Neural cell (in vitro differentiated cells): ENCODE measurements at regions not wholly inside any gene's neighbourhood (a gene's known extent, or its start where the extent isn't known, plus 50 kb on each side); places are given as distances from the start of the nearest gene placed in this dataset.
"Not testable (repeated sequence)": the region's sequence is repeated elsewhere in the genome, so short reads cannot be mapped to it uniquely, and the experiment has no call there.

Experiments
- EP300 ChIP-seq: fragments of 450-650 bp; conservative IDR thresholded peaks from 2 replicates; pipeline ENCODE4 v1.6.1; 2014; ENCODE audit warnings: antibody characterized with exemption, mild to moderate bottlenecking, moderate library complexity; ENCODE audit not compliant: poor library complexity, severe bottlenecking
- EZH2 ChIP-seq: fragments of 200-600, 300-800 bp; shearing (Covaris generic), sonication (generic); IDR thresholded peaks from 2 replicates; pipeline ENCODE4 v1.6.1; 2014; ENCODE audit warnings: antibody characterized with exemption, low read length, borderline replicate concordance, mild to moderate bottlenecking; ENCODE audit not compliant: insufficient read depth, poor library complexity, severe bottlenecking
- MXI1 ChIP-seq: fragments of 450-650 bp; conservative IDR thresholded peaks from 2 replicates; pipeline ENCODE4 v1.6.1; 2014; ENCODE audit warnings: antibody characterized with exemption, mild to moderate bottlenecking; ENCODE audit not compliant: poor library complexity, severe bottlenecking
- POLR2AphosphoS5 ChIP-seq: IDR thresholded peaks from 2 replicates; pipeline ENCODE4 v1.6.1; 2012
- REST ChIP-seq: IDR thresholded peaks from 2 replicates; pipeline ENCODE4 v1.6.1; 2012; ENCODE audit warnings: borderline replicate concordance
- SMC3 ChIP-seq: fragments of 450-650 bp; conservative IDR thresholded peaks from 2 replicates; pipeline ENCODE4 v1.6.1; 2014; ENCODE audit warnings: antibody characterized with exemption, mild to moderate bottlenecking, moderate library complexity; ENCODE audit not compliant: poor library complexity
- TF ChIP-seq, protein P1 (sequence below): fragments of 450-650 bp; IDR thresholded peaks from 2 replicates; pipeline ENCODE4 v1.5.1; 2014; ENCODE audit warnings: antibody characterized with exemption, mild to moderate bottlenecking, moderate library complexity; ENCODE audit not compliant: poor library complexity, severe bottlenecking

DNA sequence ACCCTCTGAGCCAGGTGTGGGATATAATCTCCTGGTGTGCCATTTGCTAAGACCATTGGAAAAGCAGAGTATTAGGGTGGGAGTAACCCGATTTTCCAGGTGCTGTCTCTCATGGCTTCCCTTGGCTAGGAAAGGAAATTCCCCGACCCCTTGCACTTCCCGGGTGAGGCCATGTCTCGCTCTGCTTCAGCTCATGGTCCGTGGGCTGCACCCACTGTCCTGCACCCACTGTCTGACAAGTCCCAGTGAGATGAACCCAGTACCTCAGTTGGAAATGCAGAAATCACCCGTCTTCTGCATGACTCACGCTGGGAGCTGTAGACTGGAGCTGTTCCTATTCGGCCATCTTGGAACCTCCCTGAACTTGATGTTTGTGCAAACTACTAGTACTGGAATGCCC, 828.5 kb upstream of the CDH6 start:
- TF ChIP-seq, protein P1, sequence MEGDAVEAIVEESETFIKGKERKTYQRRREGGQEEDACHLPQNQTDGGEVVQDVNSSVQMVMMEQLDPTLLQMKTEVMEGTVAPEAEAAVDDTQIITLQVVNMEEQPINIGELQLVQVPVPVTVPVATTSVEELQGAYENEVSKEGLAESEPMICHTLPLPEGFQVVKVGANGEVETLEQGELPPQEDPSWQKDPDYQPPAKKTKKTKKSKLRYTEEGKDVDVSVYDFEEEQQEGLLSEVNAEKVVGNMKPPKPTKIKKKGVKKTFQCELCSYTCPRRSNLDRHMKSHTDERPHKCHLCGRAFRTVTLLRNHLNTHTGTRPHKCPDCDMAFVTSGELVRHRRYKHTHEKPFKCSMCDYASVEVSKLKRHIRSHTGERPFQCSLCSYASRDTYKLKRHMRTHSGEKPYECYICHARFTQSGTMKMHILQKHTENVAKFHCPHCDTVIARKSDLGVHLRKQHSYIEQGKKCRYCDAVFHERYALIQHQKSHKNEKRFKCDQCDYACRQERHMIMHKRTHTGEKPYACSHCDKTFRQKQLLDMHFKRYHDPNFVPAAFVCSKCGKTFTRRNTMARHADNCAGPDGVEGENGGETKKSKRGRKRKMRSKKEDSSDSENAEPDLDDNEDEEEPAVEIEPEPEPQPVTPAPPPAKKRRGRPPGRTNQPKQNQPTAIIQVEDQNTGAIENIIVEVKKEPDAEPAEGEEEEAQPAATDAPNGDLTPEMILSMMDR = not testable (repeated sequence)
- TF ChIP-seq EP300, POLR2AphosphoS5, REST, MXI1, SMC3, EZH2: not testable (repeated sequence)
